BE2C (cell line): ENCODE measurements at regions not wholly inside any gene's neighbourhood (a gene's known extent, or its start where the extent isn't known, plus 50 kb on each side); places are given as distances from the start of the nearest gene placed in this dataset.

Source experiments
- DNase-seq: peaks from one replicate; pipeline ENCODE4 v3.0.0-alpha.2; 2020
- H3K27me3 ChIP-seq: fragments of 250-450 bp; sonication (Bioruptor Pico); 2 replicates; pipeline ENCODE4 v1.5.1; 2020; ENCODE audit warnings: mild to moderate bottlenecking
- H3K36me3 ChIP-seq: fragments of 250-450 bp; sonication (Bioruptor Pico); 2 replicates; pipeline ENCODE4 v1.5.1; 2020; ENCODE audit warnings: mild to moderate bottlenecking
- H3K4me1 ChIP-seq: fragments of 250-450 bp; sonication (Bioruptor Pico); 2 replicates; pipeline ENCODE4 v1.5.1; 2020
- H3K4me3 ChIP-seq: 2 replicates; pipeline ENCODE4 v1.5.1; 2011; ENCODE audit warnings: low read depth, low read length
- H3K9me3 ChIP-seq: fragments of 250-450 bp; sonication (Bioruptor Pico); 2 replicates; pipeline ENCODE4 v1.5.1; 2020
- CTCF ChIP-seq: IDR thresholded peaks from 2 replicates; pipeline ENCODE4 v1.5.1; 2012; ENCODE audit warnings: mild to moderate bottlenecking, low read depth, low read length

- DNase-seq, result no peak
- no peaks in the 10 kb centered on the region for H3K36me3 ChIP-seq
- H3K4me3 ChIP-seq, result no peak overlapping the region
- 0 out of 2 replicates have a peak, but pooled peaks cover 3% of the 10 kb centered on the region for H3K9me3 ChIP-seq
- no peak for TF ChIP-seq CTCF
- no peaks in the 10 kb centered on the region for H3K4me1 ChIP-seq
- no peaks in the 10 kb centered on the region for H3K27me3 ChIP-seq
Observed at GRCh38 chr12:86787419-86787818, 531.2 kb upstream of the MGAT4C start.

GRCh38 chr12:86777325-86777724, 521.1 kb upstream of the MGAT4C start:
- no peak overlapping the region for H3K4me3 ChIP-seq
- peaks cover 3% of the 10 kb centered on the region; the same call in 1 of the 2 replicates for H3K4me1 ChIP-seq
- H3K36me3 ChIP-seq, result no peaks in the 10 kb centered on the region
- no peak for TF ChIP-seq CTCF
- DNase-seq, result no peak
- no peaks in the 10 kb centered on the region for H3K9me3 ChIP-seq
- H3K27me3 ChIP-seq, result no peaks in the 10 kb centered on the region

- Histone ChIP-seq H3K9me3 (no peaks in the 10 kb centered on the region), H3K36me3 (no peaks in the 10 kb centered on the region), H3K4me3 (no peak overlapping the region), H3K4me1 (peaks cover 3% of the 10 kb centered on the region; the same call in 1 of the 2 replicates), H3K27me3 (no peaks in the 10 kb centered on the region)
- no peak for DNase-seq
- TF ChIP-seq CTCF, result no peak
Observed at GRCh38 chr12:86774841-86775388, 518.7 kb upstream of the MGAT4C start.

GRCh38 chr12:86772696-86773095, 516.5 kb upstream of the MGAT4C start:
- H3K36me3 ChIP-seq, result no peaks in the 10 kb centered on the region
- H3K4me1 ChIP-seq, result peaks cover 3% of the 10 kb centered on the region; the same call in 1 of the 2 replicates
- H3K9me3 ChIP-seq, result no peaks in the 10 kb centered on the region
- H3K27me3 ChIP-seq, result no peaks in the 10 kb centered on the region
- H3K4me3 ChIP-seq, result no peak overlapping the region
- DNase-seq, result no peak
- TF ChIP-seq CTCF, result no peak

GRCh38 chr12:86770871-86771270, 514.7 kb upstream of the MGAT4C start:
- Histone ChIP-seq H3K4me1 (peaks cover 3% of the 10 kb centered on the region; the same call in 1 of the 2 replicates), H3K4me3 (no peak overlapping the region), H3K9me3 (no peaks in the 10 kb centered on the region), H3K36me3 (no peaks in the 10 kb centered on the region), H3K27me3 (no peaks in the 10 kb centered on the region)
- DNase-seq, result no peak
- TF ChIP-seq CTCF, result no peak

GRCh38 chr12:86748894-86749293, 492.7 kb upstream of the MGAT4C start:
- DNase-seq, result no peak
- no peak overlapping the region for H3K4me3 ChIP-seq
- H3K27me3 ChIP-seq, result no peaks in the 10 kb centered on the region
- no peak for TF ChIP-seq CTCF
- H3K36me3 ChIP-seq, result no peaks in the 10 kb centered on the region
- no peaks in the 10 kb centered on the region for H3K9me3 ChIP-seq
- no peaks in the 10 kb centered on the region for H3K4me1 ChIP-seq
